Loucy (cell line): ENCODE measurements at regions not wholly inside any gene's neighbourhood (a gene's known extent, or its start where the extent isn't known, plus 50 kb on each side); places are given as distances from the start of the nearest gene placed in this dataset.

Experiments
- H2AFZ ChIP-seq: fragments of 200-600 bp; sonication (generic); 2 replicates; pipeline ENCODE4 v1.6.0; 2016; ENCODE audit warnings: antibody characterized with exemption, mild to moderate bottlenecking, low read length, moderate library complexity
- H3F3A ChIP-seq: fragments of 200-600 bp; 2 replicates; pipeline ENCODE4 v1.6.0; 2016; ENCODE audit warnings: antibody characterized with exemption, low read depth, mild to moderate bottlenecking
- H3K27me3 ChIP-seq: fragments of 200-600 bp; sonication (generic); 2 replicates; pipeline ENCODE4 v1.6.1; 2014; ENCODE audit warnings: low read length, mild to moderate bottlenecking; ENCODE audit not compliant: insufficient read depth, poor library complexity, severe bottlenecking
- H3K36me3 ChIP-seq: fragments of 200-600 bp; sonication (generic); 2 replicates; pipeline ENCODE4 v1.6.1; 2016; ENCODE audit warnings: low read length; ENCODE audit not compliant: insufficient read depth
- H3K4me1 ChIP-seq: fragments of 200-600 bp; sonication (generic); 2 replicates; pipeline ENCODE4 v1.5.1; 2014; ENCODE audit warnings: low read length, mild to moderate bottlenecking; ENCODE audit not compliant: insufficient read depth, poor library complexity, severe bottlenecking
- H3K4me2 ChIP-seq: fragments of 200-600 bp; sonication (generic); 2 replicates; pipeline ENCODE4 v1.6.0; 2014; ENCODE audit warnings: antibody characterized with exemption, low read length, low read depth, mild to moderate bottlenecking; ENCODE audit not compliant: poor library complexity, severe bottlenecking
- H3K4me3 ChIP-seq: fragments of 200-600 bp; sonication (generic); 2 replicates; pipeline ENCODE4 v1.5.1; 2014; ENCODE audit warnings: low read length, mild to moderate bottlenecking, mixed read lengths; ENCODE audit not compliant: poor library complexity, severe bottlenecking
- H3K79me2 ChIP-seq: fragments of 200-600 bp; sonication (generic); 2 replicates; pipeline ENCODE4 v1.6.1; 2014; ENCODE audit warnings: low read length; ENCODE audit not compliant: insufficient read depth
- H3K9ac ChIP-seq: fragments of 200-600 bp; sonication (generic); 2 replicates; pipeline ENCODE4 v1.6.0; 2014; ENCODE audit warnings: mild to moderate bottlenecking, low read depth, low read length, moderate library complexity; ENCODE audit not compliant: poor library complexity, severe bottlenecking
- H3K9me2 ChIP-seq: fragments of 200-600 bp; sonication (generic); replicated peaks from 2 replicates; pipeline ENCODE4 v1.6.1; 2016; ENCODE audit warnings: low read depth, low read length, mixed read lengths
- H3K9me3 ChIP-seq: fragments of 200-600 bp; sonication (generic); 2 replicates; pipeline ENCODE4 v1.6.1; 2014; ENCODE audit warnings: mild to moderate bottlenecking, antibody characterized with exemption, low read length, low read depth; ENCODE audit not compliant: insufficient read depth
- H4K20me1 ChIP-seq: fragments of 200-600 bp; sonication (generic); 2 replicates; pipeline ENCODE4 v1.6.0; 2014; ENCODE audit warnings: antibody characterized with exemption, low read length, mild to moderate bottlenecking; ENCODE audit not compliant: insufficient read depth, poor library complexity, severe bottlenecking
- EZH2phosphoT487 ChIP-seq: fragments of 200-600 bp; IDR thresholded peaks from 2 replicates; pipeline ENCODE4 v1.6.1; 2018; ENCODE audit warnings: antibody characterized with exemption, mild to moderate bottlenecking, moderate library complexity, borderline replicate concordance
- TF ChIP-seq, protein P1 (sequence below): fragments of 200-600 bp; sonication (generic); conservative IDR thresholded peaks from 2 replicates; pipeline ENCODE4 v1.5.1; 2014; ENCODE audit warnings: mild to moderate bottlenecking, antibody characterized with exemption, low read length

DNA sequence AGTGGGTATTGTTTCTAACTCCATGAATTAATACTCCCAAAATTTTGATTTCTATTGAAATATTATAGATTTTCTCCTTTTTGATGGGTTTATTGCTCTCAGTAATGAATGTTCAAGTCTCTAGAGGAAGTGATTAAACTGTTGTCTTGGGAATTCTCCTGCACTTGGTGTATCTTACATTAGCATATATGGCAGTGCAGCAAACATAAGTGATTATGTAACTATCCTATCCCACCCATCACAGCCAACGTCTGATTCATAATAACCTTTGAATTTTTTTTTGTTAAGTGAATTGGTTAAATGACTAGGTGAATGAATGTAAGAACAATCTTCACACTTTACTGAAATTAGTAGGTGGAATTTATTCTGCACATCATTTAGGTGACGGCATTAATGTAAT, 483.7 kb downstream of the TAF11L14 start:
- Histone ChIP-seq H3K79me2 (no peaks in the 10 kb centered on the region), H3F3A (no peaks in the 10 kb centered on the region), H3K9me2 (no peaks in the 10 kb centered on the region), H3K9me3 (no peaks in the 10 kb centered on the region), H3K36me3 (no peaks in the 10 kb centered on the region), H3K9ac (no peak overlapping the region), H3K27me3 (no peaks in the 10 kb centered on the region), H3K4me3 (no peak overlapping the region), H2AFZ (no peak overlapping the region), H4K20me1 (no peaks in the 10 kb centered on the region), H3K4me1 (no peaks in the 10 kb centered on the region), H3K4me2 (no peak overlapping the region)
- TF ChIP-seq EZH2phosphoT487, result no peak
- TF ChIP-seq, protein P1, sequence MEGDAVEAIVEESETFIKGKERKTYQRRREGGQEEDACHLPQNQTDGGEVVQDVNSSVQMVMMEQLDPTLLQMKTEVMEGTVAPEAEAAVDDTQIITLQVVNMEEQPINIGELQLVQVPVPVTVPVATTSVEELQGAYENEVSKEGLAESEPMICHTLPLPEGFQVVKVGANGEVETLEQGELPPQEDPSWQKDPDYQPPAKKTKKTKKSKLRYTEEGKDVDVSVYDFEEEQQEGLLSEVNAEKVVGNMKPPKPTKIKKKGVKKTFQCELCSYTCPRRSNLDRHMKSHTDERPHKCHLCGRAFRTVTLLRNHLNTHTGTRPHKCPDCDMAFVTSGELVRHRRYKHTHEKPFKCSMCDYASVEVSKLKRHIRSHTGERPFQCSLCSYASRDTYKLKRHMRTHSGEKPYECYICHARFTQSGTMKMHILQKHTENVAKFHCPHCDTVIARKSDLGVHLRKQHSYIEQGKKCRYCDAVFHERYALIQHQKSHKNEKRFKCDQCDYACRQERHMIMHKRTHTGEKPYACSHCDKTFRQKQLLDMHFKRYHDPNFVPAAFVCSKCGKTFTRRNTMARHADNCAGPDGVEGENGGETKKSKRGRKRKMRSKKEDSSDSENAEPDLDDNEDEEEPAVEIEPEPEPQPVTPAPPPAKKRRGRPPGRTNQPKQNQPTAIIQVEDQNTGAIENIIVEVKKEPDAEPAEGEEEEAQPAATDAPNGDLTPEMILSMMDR, result no peak

DNA sequence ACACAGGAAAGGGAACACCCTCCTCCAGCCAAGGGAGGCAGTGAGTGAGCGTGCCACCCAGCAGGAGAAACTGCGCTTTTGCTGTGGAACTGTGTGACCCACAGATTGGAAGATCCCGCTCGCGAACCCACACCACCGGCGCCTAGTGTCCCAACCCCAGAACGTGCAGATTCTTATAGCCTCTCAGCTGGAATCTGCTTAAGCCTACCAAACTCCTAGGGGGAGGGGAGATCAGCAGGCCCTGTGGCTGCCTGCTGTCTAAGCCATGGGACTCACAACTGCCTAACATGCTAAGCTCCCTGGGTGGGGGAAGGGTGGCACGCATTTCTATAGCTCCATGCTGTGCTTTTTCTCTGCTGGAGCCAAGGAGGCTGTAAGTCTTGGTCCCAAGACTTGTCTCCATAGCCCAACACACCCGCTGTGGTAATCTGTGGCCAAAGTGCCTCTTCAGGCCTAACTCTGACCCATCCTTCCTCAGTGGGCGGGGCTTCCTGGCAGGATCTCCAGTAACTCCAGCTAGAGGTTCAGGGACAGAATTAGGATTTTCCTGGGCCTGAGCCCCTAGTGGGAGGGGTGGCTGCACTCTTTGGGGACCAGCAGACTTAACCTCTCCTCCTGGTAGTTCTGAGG, 485.0 kb downstream of the TAF11L14 start:
- Histone ChIP-seq H3K36me3 (no peaks in the 10 kb centered on the region), H3K9me3 (no peaks in the 10 kb centered on the region), H3F3A (no peaks in the 10 kb centered on the region), H3K4me1 (no peaks in the 10 kb centered on the region), H2AFZ (no peak overlapping the region), H3K9ac (no peak overlapping the region), H3K79me2 (no peaks in the 10 kb centered on the region), H3K9me2 (no peaks in the 10 kb centered on the region), H3K27me3 (no peaks in the 10 kb centered on the region), H3K4me3 (no peak overlapping the region), H3K4me2 (no peak overlapping the region), H4K20me1 (no peaks in the 10 kb centered on the region)
- TF ChIP-seq, protein P1, result no peak
- no peak for TF ChIP-seq EZH2phosphoT487

DNA sequence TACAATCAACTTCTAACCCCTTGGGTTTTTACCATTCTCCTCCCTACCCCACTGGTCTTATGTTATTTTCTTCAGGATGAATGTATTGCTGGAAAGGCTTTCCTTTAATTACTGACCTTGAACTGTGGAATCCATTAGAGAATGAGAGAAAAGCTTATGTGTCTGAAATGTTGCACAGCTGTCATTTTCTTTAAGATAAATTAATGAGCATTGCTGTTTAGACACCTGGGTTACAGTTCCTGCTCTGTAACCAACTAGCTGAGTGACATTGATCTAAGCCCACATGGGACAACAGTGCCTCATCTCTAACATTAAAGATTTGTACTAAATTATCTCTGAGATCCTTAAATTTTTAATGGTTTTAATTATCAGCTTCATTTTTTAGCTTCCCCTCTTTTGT, 507.0 kb downstream of the TAF11L14 start:
- no peaks in the 10 kb centered on the region for H3K36me3 ChIP-seq
- H3K27me3 ChIP-seq, result no peaks in the 10 kb centered on the region
- no peaks in the 10 kb centered on the region for H3K9me2 ChIP-seq
- H3K4me2 ChIP-seq, result no peak overlapping the region
- no peaks in the 10 kb centered on the region for H3F3A ChIP-seq
- no peaks in the 10 kb centered on the region; the same call in 1 of the 2 replicates for H3K9me3 ChIP-seq
- no peaks in the 10 kb centered on the region for H3K79me2 ChIP-seq
- H3K4me3 ChIP-seq, result no peak overlapping the region
- no peaks in the 10 kb centered on the region for H4K20me1 ChIP-seq
- H3K9ac ChIP-seq, result no peak overlapping the region
- H3K4me1 ChIP-seq, result no peaks in the 10 kb centered on the region
- TF ChIP-seq EZH2phosphoT487, result no peak
- TF ChIP-seq, protein P1, result no peak
- no peak overlapping the region for H2AFZ ChIP-seq
